ENCODE measurements at regions not wholly inside any gene's neighbourhood (a gene's known extent, or its start where the extent isn't known, plus 50 kb on each side); places are given as distances from the start of the nearest gene placed in this dataset.
A peak's percentile ranks its signal among the peaks of the same experiment; 100 is the strongest.
"Not testable (repeated sequence)": the region's sequence is repeated elsewhere in the genome, so short reads cannot be mapped to it uniquely, and the experiment has no call there.

DNA sequence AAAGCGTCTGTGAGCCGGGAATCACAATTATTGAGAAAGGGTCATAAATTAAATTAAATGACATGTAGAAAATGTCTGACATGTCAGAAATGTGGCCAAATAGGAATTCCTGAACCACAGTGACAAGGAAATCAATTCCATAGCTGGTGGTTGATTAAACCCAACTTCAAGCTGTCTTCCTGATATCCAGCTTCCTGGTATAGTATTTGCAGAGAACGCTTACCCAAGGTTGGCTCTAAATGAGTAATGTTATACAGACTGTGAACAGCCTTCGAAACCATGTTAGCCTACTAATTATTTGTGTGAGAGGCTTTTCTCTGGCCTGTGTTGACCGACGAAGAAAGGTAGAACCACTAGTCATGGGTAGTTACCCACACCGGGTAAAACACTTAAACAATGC is 347.2 kb downstream of the RFC3 start:
- no peak for DNase-seq

GRCh38 chr13:34166406-34166805 is 348.5 kb downstream of the RFC3 start:
- DNase-seq: no peak

GRCh38 chr13:34167347-34167746 is 349.4 kb downstream of the RFC3 start:
- no peak for DNase-seq

DNA sequence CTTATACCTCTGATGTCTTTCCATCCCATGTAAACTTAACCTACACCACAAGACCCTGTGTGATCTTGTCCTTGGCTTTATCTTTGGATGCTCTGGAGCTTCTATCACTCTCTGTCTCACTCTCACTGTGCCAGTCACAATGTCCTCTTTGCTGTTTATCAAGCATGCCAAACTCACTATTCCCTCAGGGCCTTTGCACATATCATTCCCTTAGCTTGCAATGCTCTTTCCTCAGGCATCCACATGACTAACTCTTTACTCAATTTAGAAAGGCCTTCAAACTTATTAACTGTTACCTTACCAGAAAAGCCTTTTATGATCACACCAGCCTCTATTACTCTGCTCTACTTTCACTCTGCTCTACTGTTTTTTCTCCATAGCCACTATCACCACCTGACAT is 354.1 kb downstream of the RFC3 start:
- no peak for DNase-seq

DNA sequence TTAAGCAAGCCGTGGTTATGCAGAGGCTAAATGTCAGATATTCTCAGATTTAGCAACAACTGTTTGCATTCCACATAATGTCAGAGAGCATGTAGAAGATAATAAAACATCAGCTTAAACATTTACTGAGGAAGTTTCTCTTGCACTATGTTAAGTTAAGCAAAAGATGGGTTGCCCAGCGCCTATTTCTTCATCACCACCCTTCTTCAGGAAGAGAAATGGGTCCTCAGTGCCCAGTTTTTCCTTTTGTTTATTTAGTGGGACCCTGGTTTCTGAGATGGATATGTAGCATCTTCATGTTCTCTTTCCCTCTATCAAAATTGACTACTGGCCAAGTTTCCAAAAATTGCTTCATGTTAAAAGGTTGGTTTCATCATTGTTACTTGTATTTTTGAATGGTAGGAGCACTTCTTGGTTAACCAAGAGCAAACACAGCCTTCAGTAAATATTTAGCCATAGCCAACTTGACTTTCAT is 356.8 kb downstream of the RFC3 start:
- DNase-seq: no peak

GRCh38 chr13:34175551-34175950 is 357.6 kb downstream of the RFC3 start:
- no peak for DNase-seq

- no peak for DNase-seq
These were observed 358.7 kb downstream of the RFC3 start for GRCh38 chr13:34176633-34177032.

GRCh38 chr13:34179481-34179880 is 361.5 kb downstream of the RFC3 start:
- DNase-seq: no peak

DNA sequence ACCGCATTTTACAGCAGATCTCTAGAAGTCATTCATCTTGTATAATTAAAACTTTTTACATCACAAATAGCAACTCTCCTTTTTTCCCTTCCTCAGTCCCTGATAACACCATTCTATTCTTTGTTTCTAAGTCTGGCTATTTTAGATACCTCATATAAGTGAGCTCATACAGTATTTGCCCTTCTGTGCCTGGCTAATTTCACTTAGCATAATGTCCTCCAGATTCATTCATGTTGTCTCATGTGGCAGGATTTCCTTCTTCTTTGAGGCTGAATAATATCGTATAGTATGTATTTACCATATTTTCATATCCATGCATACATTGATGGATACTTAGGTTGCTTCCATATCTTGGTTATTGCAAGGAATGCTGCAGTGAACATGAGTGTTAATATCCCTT is 362.0 kb downstream of the RFC3 start:
- no peak for DNase-seq

DNA sequence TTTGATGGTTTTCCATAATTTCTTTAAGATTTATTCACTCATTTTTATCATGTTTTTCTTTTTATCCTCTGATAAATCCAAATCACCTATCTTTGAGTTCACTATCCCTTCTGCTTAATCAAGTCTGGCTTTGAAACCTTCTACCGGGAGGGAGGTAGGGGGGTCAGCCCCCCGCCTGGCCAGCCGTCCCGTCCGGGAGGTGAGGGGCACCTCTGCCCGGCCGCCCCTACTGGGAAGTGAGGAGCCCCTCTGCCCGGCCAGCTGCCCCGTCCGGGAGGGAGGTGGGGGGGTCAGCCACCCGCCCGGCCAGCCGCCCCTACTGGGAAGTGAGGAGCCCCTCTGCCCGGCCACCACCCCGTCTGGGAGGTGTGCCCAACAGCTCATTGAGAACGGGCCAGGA is 363.3 kb downstream of the RFC3 start:
- not testable (repeated sequence) for DNase-seq

- DNase-seq: no peak
These were observed 372.0 kb downstream of the RFC3 start for GRCh38 chr13:34189946-34190345.

DNA sequence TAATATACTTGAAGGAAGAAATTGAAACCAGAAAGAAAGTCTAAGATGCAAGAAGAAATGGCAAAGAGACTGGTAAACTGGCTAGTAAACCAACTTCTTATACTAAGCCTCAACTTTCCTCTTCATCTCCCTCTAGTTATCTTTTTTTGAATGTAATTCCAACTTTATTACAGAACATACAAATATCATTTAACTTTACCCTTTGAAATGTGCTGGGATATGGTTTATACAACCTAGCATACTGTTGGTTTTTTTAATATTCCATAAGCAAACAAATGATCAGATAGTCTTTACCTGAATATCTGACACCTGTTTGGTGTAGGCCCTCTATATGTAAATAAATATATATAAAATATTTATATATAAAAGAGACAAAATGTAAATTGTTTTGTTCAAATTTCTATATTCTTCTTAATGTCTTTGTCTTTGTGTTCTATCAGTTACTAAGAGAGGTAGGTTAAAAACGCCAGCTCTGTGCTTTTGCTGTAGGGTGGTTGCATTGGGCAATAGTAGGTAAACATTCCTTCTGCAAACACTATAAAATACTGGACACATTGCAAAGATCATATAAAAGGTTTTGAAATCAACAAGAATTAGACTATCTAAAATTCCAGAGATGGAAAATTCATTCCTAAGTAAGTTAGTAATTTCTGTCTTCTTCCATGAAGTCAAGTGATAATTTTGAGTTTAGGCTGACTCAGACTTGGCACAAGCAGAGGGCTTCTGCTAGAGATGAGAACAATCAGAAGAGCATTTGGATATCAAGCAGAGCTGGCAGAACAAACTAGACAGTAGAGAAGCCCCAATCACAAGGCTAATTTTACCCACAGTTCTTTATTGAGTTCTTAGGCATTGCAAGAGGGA is 383.3 kb downstream of the RFC3 start:
- peak in 1 of 3 donors; percentile 47 for DNase-seq

DNA sequence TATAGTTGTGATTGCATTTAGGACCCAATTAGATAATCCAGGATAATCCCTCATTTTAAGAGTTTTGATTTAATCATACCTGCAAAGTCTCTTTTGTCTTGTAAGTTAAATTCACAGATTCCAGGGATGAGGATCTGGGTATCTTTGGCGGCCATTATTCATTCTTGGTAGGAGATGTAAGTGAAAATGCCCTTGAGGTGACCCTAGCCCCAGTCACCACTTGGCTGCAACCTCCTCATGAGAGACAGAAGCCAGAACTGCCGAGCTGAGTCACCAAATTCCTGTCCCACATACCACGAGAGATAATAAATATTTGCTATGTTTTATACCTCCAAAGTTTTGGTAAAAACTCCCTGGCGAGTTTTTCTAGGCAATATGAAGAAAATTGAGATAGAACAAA is 389.4 kb downstream of the RFC3 start:
- DNase-seq: peak; percentile 9 to 79 (median 18)

GRCh38 chr13:34207872-34208271 is 389.9 kb downstream of the RFC3 start:
- peak in 1 of 3 donors; percentile 26 for DNase-seq

- peak in 2 of 3 donors; percentile 26 to 69 for DNase-seq
These were observed 390.4 kb downstream of the RFC3 start for GRCh38 chr13:34208336-34208735.

DNA sequence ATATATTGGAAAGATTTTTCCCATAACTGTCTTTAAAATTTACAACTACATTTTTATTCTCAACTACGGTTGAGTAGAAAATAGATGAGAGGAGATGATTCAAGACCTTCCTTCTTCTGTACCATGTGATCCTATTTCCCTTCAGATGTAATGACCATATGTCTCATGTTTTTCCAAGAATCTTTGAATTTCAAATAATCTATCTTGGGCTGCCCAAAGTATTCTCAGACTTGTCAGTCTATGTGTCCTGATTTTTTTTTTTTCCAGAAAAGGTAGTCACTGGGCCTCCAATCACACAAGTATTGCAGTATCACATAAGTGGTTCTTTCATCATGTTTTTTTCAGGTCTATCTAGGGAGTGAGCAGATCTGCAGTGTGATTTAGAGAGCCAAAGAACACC is 392.4 kb downstream of the RFC3 start:
- no peak for DNase-seq

DNA sequence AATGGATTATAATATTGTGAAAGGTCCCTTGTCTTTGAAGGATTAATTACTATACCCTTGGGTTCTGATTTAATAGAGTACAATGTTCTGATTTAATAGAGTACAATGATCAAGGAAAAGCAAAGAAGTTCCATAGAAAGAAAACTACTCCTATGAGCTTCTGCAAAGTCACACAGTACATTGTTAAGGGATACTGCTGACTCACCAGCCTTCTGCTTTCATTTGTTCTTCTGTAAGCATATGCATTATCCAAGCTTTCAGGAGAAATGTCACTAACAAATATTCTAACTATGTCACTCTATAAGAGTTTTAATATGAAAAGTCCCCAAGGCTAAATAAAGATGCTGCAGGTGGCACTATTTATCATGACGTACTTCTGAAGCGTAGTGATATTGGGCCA is 396.7 kb downstream of the RFC3 start:
- DNase-seq: no peak

- DNase-seq: no peak
These were observed 398.3 kb downstream of the RFC3 start for GRCh38 chr13:34216256-34216655.

- DNase-seq: no peak
These were observed 399.5 kb downstream of the RFC3 start for GRCh38 chr13:34217343-34218025.

- DNase-seq: no peak
These were observed 406.0 kb downstream of the RFC3 start for GRCh38 chr13:34223984-34224383.

DNA sequence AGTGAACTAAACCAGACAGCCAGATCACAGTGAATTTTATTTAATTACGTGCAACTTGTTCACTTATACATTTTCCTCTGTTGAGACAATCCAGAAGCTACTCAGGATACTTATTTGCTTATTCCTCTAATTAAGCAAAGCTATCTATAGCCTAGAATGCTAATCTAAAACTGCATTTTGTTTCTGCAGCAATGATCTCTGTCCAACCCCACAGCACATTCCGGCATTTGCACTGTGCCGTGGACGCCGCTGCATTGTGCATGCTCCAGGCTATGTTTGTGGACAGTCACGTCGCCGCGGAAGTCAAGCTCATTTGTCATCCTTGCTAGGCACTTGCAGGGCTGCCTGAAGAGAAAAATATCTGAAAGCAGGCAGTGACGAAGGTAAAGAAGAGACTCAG is 406.9 kb downstream of the RFC3 start:
- no peak for DNase-seq

DNA sequence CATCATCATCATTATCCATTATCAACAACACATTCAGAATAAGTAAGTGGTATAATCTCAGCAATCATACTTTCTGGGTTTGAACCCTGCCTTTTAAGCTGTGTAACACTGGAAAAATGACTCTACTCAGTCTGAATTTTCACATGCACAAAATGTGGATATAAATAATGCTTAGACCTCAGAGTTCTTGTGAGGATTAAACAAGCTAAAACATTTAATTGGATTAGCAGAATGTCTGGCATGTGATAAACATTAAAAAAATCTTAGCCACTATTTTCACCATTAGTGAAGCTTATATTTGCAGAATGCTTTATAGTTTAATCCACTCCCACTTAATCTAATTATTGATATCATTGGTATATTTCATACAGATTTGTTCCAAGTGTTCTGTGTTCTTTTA is 412.3 kb downstream of the RFC3 start:
- DNase-seq: no peak

- no peak for DNase-seq
These were observed 423.4 kb downstream of the RFC3 start for GRCh38 chr13:34241332-34241731.
